HG02852 (cell line): ENCODE measurements at regions not wholly inside any gene's neighbourhood (a gene's known extent, or its start where the extent isn't known, plus 50 kb on each side); places are given as distances from the start of the nearest gene placed in this dataset.
"Not testable (repeated sequence)": the region's sequence is repeated elsewhere in the genome, so short reads cannot be mapped to it uniquely, and the experiment has no call there.

ENCODE experiments used
- ATAC-seq: cut with Tn5 transposase; IDR thresholded peaks from one replicate; pipeline ENCODE4 v1.9.1; 2021; ENCODE audit warnings: mild to moderate bottlenecking, moderate library complexity; ENCODE audit not compliant: unreplicated experiment

GRCh38 chr16:18263046-18263445 lies 73.5 kb downstream of the NPIPA8 start:
- not testable (repeated sequence) for ATAC-seq

DNA sequence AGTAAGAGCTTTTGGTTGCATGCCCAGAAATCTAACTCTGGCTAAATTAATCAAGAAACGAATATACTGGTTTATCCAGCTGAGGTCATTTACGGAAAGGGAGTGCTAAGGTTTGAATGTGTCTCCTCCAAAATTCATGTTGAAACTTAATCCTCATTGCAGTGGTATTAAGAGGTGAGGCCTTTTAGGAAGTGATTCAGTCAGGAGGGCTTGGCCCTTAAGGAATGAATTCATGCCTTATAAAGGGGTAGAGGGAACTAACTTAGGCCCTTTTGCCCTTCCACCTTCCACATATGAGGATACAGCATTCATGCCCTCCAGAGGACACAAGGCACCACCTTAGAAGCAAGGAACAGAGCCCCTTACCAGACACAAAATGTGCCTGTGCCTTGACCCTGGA lies 74.7 kb downstream of the NPIPA8 start:
- ATAC-seq: not testable (repeated sequence)

DNA sequence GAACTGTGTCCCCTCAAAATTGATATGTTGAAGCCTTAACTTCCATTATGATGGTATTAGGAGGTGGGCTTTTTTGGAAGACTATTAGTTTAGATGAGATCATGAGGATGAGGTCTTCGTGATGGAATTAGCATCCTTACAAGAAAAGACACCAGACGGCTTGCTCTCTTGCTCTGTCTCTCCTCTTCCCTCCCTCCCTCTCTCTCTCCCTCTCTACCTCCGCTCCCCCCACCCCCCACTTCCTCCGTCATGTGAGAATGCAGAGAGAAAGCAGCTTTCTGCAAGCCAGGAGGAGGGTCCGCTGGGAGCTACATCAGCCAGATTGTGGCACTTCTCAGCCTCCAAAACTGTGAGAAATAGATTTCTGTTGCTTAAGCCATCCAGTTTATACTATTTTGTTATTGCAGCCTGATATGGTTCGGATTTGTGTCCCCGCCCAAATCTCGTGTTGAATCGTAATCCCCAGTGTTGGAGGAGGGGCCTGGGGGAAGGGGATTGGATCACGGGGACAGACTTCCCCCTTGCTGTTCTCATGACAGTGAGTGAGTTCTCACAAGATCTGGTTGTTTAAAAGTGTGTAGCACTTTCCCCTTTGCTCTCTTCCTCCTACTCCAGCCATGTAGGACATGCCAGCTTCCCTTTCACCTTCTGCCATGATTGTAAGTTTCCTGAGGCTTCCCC lies 76.9 kb downstream of the NPIPA8 start:
- not testable (repeated sequence) for ATAC-seq

GRCh38 chr16:18252943-18253342 lies 83.6 kb downstream of the NPIPA8 start:
- not testable (repeated sequence) for ATAC-seq

GRCh38 chr16:18230505-18230904 lies 106.0 kb downstream of the NPIPA8 start:
- not testable (repeated sequence) for ATAC-seq

DNA sequence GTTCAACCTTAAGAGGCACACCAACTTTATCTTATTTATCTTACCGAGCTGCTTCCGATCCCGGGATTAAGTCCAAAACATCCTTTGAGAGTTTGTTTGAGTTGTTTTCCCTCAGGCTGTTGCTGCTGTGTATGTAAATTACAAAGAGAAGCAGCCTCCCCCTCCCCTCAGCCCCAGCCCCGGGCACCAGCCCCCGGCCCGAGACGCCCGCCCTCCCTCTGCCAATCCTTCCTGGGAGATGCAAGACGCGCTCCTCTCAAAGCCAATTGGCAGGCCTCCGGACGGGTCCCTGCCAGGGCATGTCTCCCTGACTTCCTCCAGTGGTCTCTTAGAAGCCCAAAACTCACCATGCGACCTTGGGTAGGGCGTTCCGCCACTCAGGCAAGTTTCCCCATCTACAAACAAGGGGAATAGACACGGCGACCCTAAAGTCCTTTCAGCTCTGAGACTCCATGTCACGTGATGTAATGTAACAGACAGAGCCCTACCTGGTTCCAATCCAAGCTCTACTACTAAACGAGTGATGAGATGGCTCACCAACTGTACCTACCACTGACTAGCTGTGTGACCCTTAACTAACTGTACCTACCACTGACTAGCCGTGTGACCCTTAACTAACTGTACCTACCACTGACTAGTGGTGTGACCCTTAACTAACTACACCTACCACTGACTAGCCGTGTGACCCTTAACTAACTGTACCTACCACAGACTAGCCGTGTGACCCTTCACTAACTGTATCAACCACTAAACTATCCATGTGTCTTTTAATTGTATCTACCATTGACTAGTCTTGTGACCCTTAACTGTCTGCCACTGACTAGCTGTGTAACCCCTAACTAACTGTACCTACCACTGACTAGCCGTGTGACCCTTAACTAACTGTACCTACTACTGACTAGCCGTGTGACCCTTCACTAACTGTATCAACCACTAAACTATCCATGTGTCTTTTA lies 114.2 kb downstream of the NPIPA8 start:
- ATAC-seq: not testable (repeated sequence)

DNA sequence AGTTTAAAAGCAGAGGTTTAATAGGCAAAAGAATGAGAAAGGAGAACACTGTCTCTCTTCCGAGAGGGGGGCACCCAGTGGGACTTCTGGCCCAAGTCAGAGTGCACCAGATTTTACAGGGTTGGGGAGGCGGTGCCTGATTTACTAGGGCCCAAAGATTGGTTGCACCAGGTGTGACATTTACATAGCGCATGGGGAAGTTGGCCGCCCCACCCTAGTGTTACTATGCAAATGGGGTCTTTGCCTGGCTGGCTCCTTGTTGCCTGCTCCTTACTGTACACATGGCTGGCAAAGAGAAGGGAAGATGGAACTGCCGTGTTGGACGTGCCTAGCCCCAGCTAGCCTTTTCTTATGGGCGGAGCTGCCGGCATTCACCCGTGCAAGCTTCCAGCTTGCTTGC lies 118.8 kb downstream of the NPIPA8 start:
- ATAC-seq: not testable (repeated sequence)

DNA sequence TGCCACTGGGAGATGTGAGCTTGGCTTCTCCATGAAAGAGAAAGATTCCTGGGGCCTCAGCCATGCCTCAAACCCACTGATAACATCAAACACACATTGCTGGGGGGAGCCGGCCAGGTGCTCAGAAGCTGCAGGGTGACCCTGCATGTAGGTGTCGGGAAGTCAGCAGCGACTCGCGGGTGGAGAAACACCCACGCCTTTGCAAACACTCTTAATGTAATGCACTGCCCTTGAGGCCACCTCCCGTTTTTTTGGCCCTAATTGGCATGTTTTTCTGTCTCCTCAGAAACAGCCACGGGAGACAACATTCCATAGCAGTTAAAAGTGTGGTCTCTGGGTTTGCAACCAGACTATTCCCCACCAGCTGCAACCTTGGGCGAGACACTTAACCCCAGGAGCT lies 119.7 kb downstream of the NPIPA8 start:
- ATAC-seq: not testable (repeated sequence)

GRCh38 chr16:18213810-18214209 lies 122.7 kb downstream of the NPIPA8 start:
- not testable (repeated sequence) for ATAC-seq

DNA sequence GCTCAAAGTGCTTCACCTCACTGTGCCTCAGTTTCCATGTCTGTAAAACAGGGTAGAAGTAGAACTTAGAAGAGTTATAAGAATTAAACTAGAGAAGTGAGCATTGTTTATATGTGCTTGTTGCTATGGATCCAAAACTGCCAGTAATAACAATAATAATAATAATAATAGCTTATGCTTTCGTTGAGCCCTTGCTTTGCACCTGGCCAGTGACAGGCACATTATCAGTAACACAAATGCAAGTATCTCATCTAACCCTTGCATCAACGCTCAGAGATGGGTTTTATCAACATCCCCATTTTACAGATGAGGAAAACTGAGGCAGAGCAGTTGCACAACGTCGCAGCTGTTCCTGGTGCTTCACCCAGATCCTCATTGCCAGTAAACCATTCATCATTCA lies 125.0 kb downstream of the NPIPA8 start:
- not testable (repeated sequence) for ATAC-seq

- ATAC-seq: not testable (repeated sequence)
These were observed 131.8 kb downstream of the NPIPA8 start for GRCh38 chr16:18204786-18205185.

- not testable (repeated sequence) for ATAC-seq
These were observed 132.2 kb downstream of the NPIPA8 start for GRCh38 chr16:18204309-18204708.

- not testable (repeated sequence) for ATAC-seq
These were observed 135.0 kb downstream of the NPIPA8 start for GRCh38 chr16:18201511-18201910.

DNA sequence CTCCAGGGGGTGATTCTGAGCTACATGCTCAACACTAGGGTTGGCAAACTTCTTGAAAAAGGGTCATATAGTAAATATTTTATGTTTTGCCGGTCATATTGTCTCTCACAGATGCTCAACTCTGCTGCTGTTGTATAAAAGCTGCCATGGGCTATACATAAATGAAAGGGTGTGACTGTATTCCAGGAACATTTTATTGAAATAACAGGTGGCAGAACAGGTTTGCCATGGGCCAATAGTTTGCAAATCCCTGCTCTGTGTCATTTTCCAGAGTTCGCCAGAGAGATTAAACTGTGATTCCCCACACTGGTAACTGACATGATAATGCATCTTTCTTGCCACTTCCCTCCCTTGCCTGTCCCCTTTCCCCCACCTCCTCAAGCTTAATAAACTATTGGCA lies 144.1 kb downstream of the NPIPA8 start:
- not testable (repeated sequence) for ATAC-seq

- not testable (repeated sequence) for ATAC-seq
These were observed 146.4 kb downstream of the NPIPA8 start for GRCh38 chr16:18190179-18190578.

DNA sequence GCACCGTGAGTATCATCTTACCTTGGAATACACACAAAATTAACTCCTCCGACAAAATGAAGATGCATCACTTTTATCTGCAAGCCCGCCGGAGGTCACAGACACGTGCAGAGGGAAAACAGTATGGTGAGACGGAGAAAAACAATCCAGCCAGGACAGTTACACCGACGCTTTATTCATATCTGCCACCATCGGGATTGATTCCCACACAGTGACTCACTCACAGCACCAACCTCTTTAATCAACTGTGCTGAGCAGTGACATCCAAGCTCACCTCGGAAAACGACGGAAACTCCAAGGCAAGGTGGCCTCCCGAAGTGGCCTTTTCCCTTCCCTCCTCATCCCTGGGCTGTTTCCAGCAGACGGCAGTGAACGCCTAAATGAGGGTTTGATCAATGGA lies 151.8 kb downstream of the NPIPA8 start:
- ATAC-seq: not testable (repeated sequence)

- not testable (repeated sequence) for ATAC-seq
These were observed 155.5 kb downstream of the NPIPA8 start for GRCh38 chr16:18181028-18181427.

DNA sequence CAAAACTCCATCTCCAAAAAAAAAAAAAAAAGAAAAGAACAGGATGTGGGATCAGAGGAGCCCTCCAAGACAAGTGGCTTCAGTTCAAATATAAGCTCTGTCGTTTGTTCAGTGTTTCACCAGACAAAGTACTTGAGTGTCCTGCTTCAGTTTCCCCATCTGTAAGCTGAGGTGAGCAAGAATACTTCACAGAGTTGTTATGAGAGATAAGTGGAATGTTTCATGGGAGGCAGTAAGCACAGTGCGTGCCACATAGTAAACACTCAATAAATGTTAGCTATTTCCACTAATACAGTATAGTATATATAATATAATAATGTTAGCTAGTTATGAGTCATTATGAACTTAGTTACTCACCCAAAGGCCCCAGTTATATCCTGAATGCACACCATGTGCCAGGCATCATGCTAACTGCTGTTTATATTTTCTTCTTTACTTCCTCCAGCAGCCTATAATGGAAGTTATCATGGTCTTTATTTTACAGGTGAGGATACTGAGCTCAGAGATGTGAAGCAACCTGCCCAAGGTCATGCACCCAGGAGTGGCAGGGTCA lies 162.5 kb downstream of the NPIPA8 start:
- not testable (repeated sequence) for ATAC-seq

- ATAC-seq: not testable (repeated sequence)
These were observed 174.2 kb downstream of the NPIPA8 start for GRCh38 chr16:18162293-18162692.

- ATAC-seq: not testable (repeated sequence)
These were observed 175.3 kb downstream of the NPIPA8 start for GRCh38 chr16:18161224-18161623.

- not testable (repeated sequence) for ATAC-seq
These were observed 177.4 kb downstream of the NPIPA8 start for GRCh38 chr16:18159185-18159584.
